ENCODE measurements at regions not wholly inside any gene's neighbourhood (a gene's known extent, or its start where the extent isn't known, plus 50 kb on each side); places are given as distances from the start of the nearest gene placed in this dataset.

DNA sequence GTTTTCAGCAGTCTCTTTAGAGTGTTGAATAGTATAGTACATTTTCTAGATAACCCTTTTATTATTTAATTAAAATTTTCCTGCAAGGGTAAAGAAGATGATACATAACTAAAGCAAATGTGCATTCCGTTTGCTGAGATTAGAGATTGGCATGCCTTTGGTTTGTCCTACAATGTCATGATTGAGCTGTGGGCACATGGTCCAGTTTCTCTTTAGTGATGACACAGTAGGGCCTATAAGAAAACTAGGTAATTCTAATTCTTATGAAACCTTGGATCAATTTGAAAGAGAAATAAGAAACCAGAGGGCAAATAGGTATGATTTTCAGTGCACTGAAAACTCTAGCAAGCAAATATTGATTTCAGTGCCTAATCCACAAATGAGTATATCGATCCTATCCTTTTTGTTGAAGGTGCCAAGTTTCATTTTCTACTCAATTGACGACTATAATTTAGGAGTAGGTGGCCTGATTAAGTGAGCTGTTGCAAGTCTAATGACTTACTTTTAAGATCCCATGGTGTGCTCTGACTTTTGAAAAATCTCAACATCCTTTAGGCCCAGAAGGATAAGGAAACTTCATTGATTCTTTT lies 128.0 kb upstream of the KCNK1 start:
- TF ChIP-seq, protein P1, sequence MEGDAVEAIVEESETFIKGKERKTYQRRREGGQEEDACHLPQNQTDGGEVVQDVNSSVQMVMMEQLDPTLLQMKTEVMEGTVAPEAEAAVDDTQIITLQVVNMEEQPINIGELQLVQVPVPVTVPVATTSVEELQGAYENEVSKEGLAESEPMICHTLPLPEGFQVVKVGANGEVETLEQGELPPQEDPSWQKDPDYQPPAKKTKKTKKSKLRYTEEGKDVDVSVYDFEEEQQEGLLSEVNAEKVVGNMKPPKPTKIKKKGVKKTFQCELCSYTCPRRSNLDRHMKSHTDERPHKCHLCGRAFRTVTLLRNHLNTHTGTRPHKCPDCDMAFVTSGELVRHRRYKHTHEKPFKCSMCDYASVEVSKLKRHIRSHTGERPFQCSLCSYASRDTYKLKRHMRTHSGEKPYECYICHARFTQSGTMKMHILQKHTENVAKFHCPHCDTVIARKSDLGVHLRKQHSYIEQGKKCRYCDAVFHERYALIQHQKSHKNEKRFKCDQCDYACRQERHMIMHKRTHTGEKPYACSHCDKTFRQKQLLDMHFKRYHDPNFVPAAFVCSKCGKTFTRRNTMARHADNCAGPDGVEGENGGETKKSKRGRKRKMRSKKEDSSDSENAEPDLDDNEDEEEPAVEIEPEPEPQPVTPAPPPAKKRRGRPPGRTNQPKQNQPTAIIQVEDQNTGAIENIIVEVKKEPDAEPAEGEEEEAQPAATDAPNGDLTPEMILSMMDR (IDR thresholded peaks at IDR 0.05) = no peak
- no peak for TF ChIP-seq POLR2A (IDR thresholded peaks at IDR 0.05)

Measured in body of pancreas (tissue), 4 donors.